Mesenchymal stem cell (in vitro differentiated cells and primary cell): ENCODE measurements at regions not wholly inside any gene's neighbourhood (a gene's known extent, or its start where the extent isn't known, plus 50 kb on each side); places are given as distances from the start of the nearest gene placed in this dataset.

Experiments
- DNase-seq: peaks from one replicate; pipeline ENCODE4 v3.0.0-alpha.2; 2013
- H2AFZ ChIP-seq: one replicate; pipeline ENCODE4 v1.6.1; 2013; ENCODE audit warnings: low read depth, mild to moderate bottlenecking, control low read depth, inconsistent platforms, low read length, moderate library complexity
- H2AK5ac ChIP-seq: 2 replicates; pipeline ENCODE4 v1.6.1; 2013; ENCODE audit warnings: low read length, moderate library complexity, mild to moderate bottlenecking, inconsistent platforms; ENCODE audit not compliant: severe bottlenecking
- H2BK120ac ChIP-seq: one replicate; pipeline ENCODE4 v1.6.1; 2013; ENCODE audit warnings: low read depth, mild to moderate bottlenecking, inconsistent platforms, low read length, moderate library complexity
- H2BK12ac ChIP-seq, 2 experiments: one replicate each; pipeline ENCODE4 v1.6.1; 2013; ENCODE audit warnings: inconsistent platforms in 2 of 2, low read length in 2 of 2, mild to moderate bottlenecking in 2 of 2, moderate library complexity in 2 of 2, control low read depth in 1 of 2
- H2BK15ac ChIP-seq: one replicate; pipeline ENCODE4 v1.6.1; 2013; ENCODE audit warnings: mild to moderate bottlenecking, low read depth, inconsistent platforms; ENCODE audit not compliant: poor library complexity, severe bottlenecking
- H2BK5ac ChIP-seq: 2 replicates; pipeline ENCODE4 v1.6.1; 2013; ENCODE audit warnings: low read depth, mild to moderate bottlenecking, low read length, control low read depth, inconsistent platforms; ENCODE audit not compliant: poor library complexity, severe bottlenecking
- H3K14ac ChIP-seq, 2 experiments: one replicate each; pipeline ENCODE4 v1.6.1; 2013; ENCODE audit warnings: inconsistent platforms in 2 of 2, low read length in 2 of 2, control low read depth in 1 of 2, mild to moderate bottlenecking in 1 of 2, moderate library complexity in 1 of 2
- H3K18ac ChIP-seq, 2 experiments: one replicate each; pipeline ENCODE4 v1.6.1; 2013; ENCODE audit warnings: inconsistent platforms in 2 of 2, low read length in 2 of 2, control low read depth in 1 of 2, low read depth in 1 of 2, mild to moderate bottlenecking in 1 of 2
- H3K23ac ChIP-seq, 2 experiments: one replicate each; pipeline ENCODE4 v1.6.1; 2013; ENCODE audit warnings: inconsistent platforms in 2 of 2, low read length in 2 of 2, mild to moderate bottlenecking in 2 of 2, moderate library complexity in 2 of 2, control low read depth in 1 of 2
- H3K27ac ChIP-seq: 2 replicates; pipeline ENCODE4 v1.5.1; 2013; ENCODE audit warnings: mild to moderate bottlenecking, moderate library complexity, low read length, control low read depth, inconsistent platforms; ENCODE audit not compliant: poor library complexity, severe bottlenecking
- H3K27me3 ChIP-seq, 2 experiments: 2 replicates each; pipeline versions ENCODE4 v1.6.1 to v1.7.0; 2013; ENCODE audit warnings: low read length in 2 of 2, mild to moderate bottlenecking in 2 of 2, moderate library complexity in 2 of 2, control low read depth in 1 of 2, inconsistent platforms in 1 of 2; ENCODE audit not compliant: control insufficient read depth in 1 of 2, insufficient read depth in 1 of 2
- H3K36me3 ChIP-seq, 2 experiments: 2 replicates each; pipeline versions ENCODE4 v1.6.1 to v1.7.0; 2013; ENCODE audit warnings: low read length in 2 of 2, control low read depth in 1 of 2, inconsistent platforms in 1 of 2, low read depth in 1 of 2, mild to moderate bottlenecking in 1 of 2; ENCODE audit not compliant: insufficient read depth in 2 of 2, control insufficient read depth in 1 of 2
- H3K4ac ChIP-seq, 2 experiments: one replicate each; pipeline ENCODE4 v1.6.1; 2013; ENCODE audit warnings: inconsistent platforms in 2 of 2, low read length in 2 of 2, mild to moderate bottlenecking in 2 of 2, moderate library complexity in 2 of 2, control low read depth in 1 of 2, low read depth in 1 of 2
- H3K4me1 ChIP-seq: 2 replicates; pipeline ENCODE4 v1.6.1; 2013; ENCODE audit warnings: low read depth, low read length, control low read depth; ENCODE audit not compliant: control insufficient read depth, insufficient read depth
- H3K4me2 ChIP-seq: 2 replicates; pipeline ENCODE4 v1.6.1; 2013; ENCODE audit warnings: low read length, mild to moderate bottlenecking, inconsistent platforms; ENCODE audit not compliant: poor library complexity, severe bottlenecking
- H3K4me3 ChIP-seq, 2 experiments: 2 replicates each; pipeline versions ENCODE4 v1.5.1 to v1.7.0; 2013; ENCODE audit warnings: low read length in 2 of 2, mild to moderate bottlenecking in 2 of 2, control low read depth in 1 of 2, low read depth in 1 of 2; ENCODE audit not compliant: insufficient read depth in 1 of 2
- H3K79me1 ChIP-seq: replicated peaks from 2 replicates; pipeline ENCODE4 v1.6.1; 2013; ENCODE audit warnings: mild to moderate bottlenecking, control low read depth, low read length, inconsistent platforms; ENCODE audit not compliant: poor library complexity, severe bottlenecking
- H3K9ac ChIP-seq: 2 replicates; pipeline ENCODE4 v1.7.0; 2013; ENCODE audit warnings: mild to moderate bottlenecking, low read length, moderate library complexity
- H3K9me3 ChIP-seq: 2 replicates; pipeline ENCODE4 v1.7.0; 2013; ENCODE audit warnings: mild to moderate bottlenecking, low read length; ENCODE audit not compliant: control insufficient read depth
- H4K8ac ChIP-seq: one replicate; pipeline ENCODE4 v1.6.1; 2013; ENCODE audit warnings: inconsistent platforms, mild to moderate bottlenecking, low read length, moderate library complexity
- H4K91ac ChIP-seq: one replicate; pipeline ENCODE4 v1.6.1; 2013; ENCODE audit warnings: mild to moderate bottlenecking, low read length, inconsistent platforms
- WGBS: methylation state at CpG from one replicate; pipeline ENCODE4 v1.1.7; 2013; ENCODE audit warnings: mixed read lengths; 5-methylcytosine and 5-hydroxymethylcytosine counted together

DNA sequence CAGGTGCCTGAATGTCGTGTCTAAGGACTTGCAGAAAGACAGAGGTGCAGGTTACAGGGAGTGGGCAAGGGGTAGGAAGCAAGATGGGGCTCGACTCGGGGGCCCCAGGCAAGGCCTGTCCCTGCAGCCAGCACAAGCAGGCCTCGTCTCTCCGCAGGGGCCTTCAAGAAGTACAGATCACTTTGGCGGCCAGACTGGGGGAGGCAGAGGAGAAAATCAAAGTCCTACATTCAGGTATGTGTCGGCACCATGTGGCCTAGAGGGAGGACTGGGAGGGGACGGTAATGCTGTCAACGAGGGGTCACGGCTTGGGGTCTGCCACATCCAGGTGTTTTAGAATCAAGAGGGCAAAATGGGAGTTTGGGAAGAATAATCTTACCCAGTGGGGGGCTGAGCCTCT lies 73.7 kb downstream of the PHETA1 start:
- H2AK5ac ChIP-seq = no peak overlapping the region
- H3K14ac ChIP-seq = no peak overlapping the region
- no peaks in the 10 kb centered on the region for H3K79me1 ChIP-seq
- no peak overlapping the region for H2BK12ac ChIP-seq
- H2AFZ ChIP-seq = no peak overlapping the region
- H2BK120ac ChIP-seq = no peak overlapping the region
- no peak overlapping the region for H3K4ac ChIP-seq
- H3K4me3 ChIP-seq = no peak overlapping the region
- no peaks in the 10 kb centered on the region for H3K4me1 ChIP-seq
- H4K8ac ChIP-seq = no peak overlapping the region
- H4K91ac ChIP-seq = no peak overlapping the region
- peaks cover 6 to 14% of the 10 kb centered on the region in 2 experiments for H3K27me3 ChIP-seq
- H3K23ac ChIP-seq = no peak overlapping the region
- no peaks in the 10 kb centered on the region for H3K36me3 ChIP-seq
- no peak overlapping the region for H2BK15ac ChIP-seq
- no peaks in the 10 kb centered on the region for H3K9me3 ChIP-seq
- no peak overlapping the region for H2BK5ac ChIP-seq
- no peak overlapping the region for H3K4me2 ChIP-seq
- no peak overlapping the region for H3K18ac ChIP-seq
- no peak for DNase-seq
- no peak overlapping the region for H3K27ac ChIP-seq
- H3K9ac ChIP-seq = no peak overlapping the region
- 65% methylated on average over 10 of the region's 10 CpGs for WGBS

DNA sequence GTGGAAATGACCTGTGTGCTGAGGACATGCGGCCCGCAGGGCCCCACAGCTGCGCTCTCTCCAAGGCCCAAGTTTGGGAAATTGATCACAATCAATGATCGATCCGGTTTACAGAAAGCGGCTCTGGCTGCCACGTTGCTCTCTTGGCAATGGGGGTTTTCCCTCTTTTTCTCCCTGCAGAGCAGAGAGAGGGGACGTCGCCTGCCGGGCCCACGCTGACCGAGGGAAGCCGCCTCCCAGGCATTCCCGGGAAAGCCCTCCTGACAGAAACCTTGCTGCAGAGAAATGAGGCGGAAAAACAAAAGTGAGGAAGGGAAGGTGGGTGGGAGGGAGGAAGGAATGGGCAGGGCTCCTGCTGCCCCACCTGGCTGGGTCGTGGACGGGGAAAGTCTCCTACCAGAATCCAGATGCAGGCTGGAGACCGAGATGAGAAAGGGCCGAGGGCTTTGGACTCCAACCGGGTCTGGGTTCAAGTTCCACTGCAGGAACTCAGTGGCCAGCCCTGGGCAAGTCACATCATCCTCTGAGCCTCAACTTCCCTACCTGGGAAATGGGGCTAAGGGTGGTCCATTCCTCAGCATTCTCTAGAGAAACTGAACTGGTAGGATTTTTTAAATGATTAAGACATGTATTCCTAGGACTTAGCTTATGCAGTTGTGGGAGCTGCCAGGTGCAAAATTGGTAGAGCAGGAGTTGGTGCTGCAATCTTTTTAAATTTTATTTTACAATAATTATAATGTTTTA lies 75.5 kb downstream of the PHETA1 start:
- Histone ChIP-seq H4K91ac (no peak overlapping the region), H2BK120ac (no peak overlapping the region), H3K79me1 (no peaks in the 10 kb centered on the region), H3K4me2 (no peak overlapping the region), H3K23ac (no peak overlapping the region), H3K36me3 (no peaks in the 10 kb centered on the region), H3K9ac (no peak overlapping the region), H3K27me3 (peaks cover 7 to 14% of the 10 kb centered on the region in 2 experiments), H3K4me1 (no peaks in the 10 kb centered on the region), H2BK15ac (no peak overlapping the region), H2BK12ac (no peak overlapping the region), H2AK5ac (no peak overlapping the region), H3K4me3 (no peak overlapping the region), H4K8ac (no peak overlapping the region), H2AFZ (no peak overlapping the region), H3K9me3 (no peaks in the 10 kb centered on the region), H3K27ac (no peak overlapping the region), H3K4ac (no peak overlapping the region), H3K14ac (no peak overlapping the region), H2BK5ac (no peak overlapping the region), H3K18ac (no peak overlapping the region)
- no peak for DNase-seq
- WGBS = 85% methylated on average over 20 of the region's 20 CpGs

DNA sequence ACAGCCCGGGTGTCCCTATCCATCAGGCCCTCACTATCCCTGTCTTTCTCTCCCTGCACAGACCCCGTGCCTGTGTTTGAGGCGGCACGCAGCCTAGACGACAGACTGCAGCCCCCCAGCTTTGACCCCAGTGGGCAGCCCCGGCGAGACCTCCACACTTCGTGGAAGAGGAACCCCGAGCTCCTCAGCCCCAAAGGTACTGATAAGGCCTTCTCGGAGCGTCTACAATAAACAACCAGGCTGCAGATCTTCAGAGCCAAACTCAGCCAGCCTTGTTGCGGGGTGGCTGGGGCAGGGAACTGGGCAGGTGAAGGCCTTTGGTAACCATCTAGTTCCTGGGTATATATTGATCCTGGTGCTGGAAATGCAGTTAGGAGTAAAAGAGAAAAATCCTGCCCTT lies 77.5 kb downstream of the PHETA1 start:
- H4K91ac ChIP-seq = no peak overlapping the region
- no peaks in the 10 kb centered on the region for H3K36me3 ChIP-seq
- no peak overlapping the region for H3K18ac ChIP-seq
- no peaks in the 10 kb centered on the region for H3K9me3 ChIP-seq
- no peak overlapping the region for H2AFZ ChIP-seq
- no peak overlapping the region for H3K4me2 ChIP-seq
- H2BK15ac ChIP-seq = no peak overlapping the region
- no peak overlapping the region for H3K14ac ChIP-seq
- H2BK12ac ChIP-seq = no peak overlapping the region
- DNase-seq = no peak
- H2AK5ac ChIP-seq = no peak overlapping the region
- 94% methylated on average over 12 of the region's 12 CpGs for WGBS
- no peak overlapping the region for H3K9ac ChIP-seq
- peaks cover 16% of the 10 kb centered on the region in 2 experiments for H3K27me3 ChIP-seq
- H3K79me1 ChIP-seq = no peaks in the 10 kb centered on the region
- H3K4me3 ChIP-seq = no peak overlapping the region
- no peak overlapping the region for H2BK5ac ChIP-seq
- H4K8ac ChIP-seq = no peak overlapping the region
- H3K4me1 ChIP-seq = no peaks in the 10 kb centered on the region
- no peak overlapping the region for H2BK120ac ChIP-seq
- H3K27ac ChIP-seq = no peak overlapping the region
- no peak overlapping the region for H3K4ac ChIP-seq
- H3K23ac ChIP-seq = no peak overlapping the region

DNA sequence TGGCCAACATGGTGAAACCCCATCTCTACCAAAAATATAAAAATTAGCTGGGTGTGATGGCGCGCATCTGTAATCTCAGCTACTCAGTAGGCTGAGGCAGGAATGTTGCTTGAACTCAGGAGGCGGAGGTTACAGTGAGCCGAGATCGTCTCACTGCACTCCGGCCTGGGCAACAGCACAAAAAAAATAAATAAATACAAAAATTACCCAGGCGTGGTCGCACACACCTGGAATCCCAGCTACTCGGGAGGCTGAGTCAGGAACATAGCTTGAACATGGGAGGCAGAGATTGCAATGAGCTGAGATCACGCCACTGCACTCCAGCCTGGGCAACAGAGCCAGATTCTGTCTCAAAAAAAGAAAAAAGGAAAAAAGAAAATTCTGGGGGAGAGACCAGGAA lies 80.1 kb downstream of the PHETA1 start:
- Histone ChIP-seq H4K8ac (no peak overlapping the region), H2BK12ac (no peak overlapping the region), H3K9me3 (no peaks in the 10 kb centered on the region), H3K4me1 (no peaks in the 10 kb centered on the region), H3K27ac (no peak overlapping the region), H3K4me2 (no peak overlapping the region), H3K79me1 (no peaks in the 10 kb centered on the region), H2AFZ (no peak overlapping the region), H3K9ac (no peak overlapping the region), H2BK15ac (no peak overlapping the region), H3K4me3 (no peak overlapping the region), H3K18ac (no peak overlapping the region), H4K91ac (no peak overlapping the region), H3K27me3 (peaks cover 38 to 41% of the 10 kb centered on the region in 2 experiments), H3K4ac (no peak overlapping the region), H3K23ac (no peak overlapping the region), H2BK5ac (no peak overlapping the region), H2BK120ac (no peak overlapping the region), H3K36me3 (no peaks in the 10 kb centered on the region), H3K14ac (no peak overlapping the region), H2AK5ac (no peak overlapping the region)
- no peak for DNase-seq
- WGBS = 89% methylated on average over 8 of the region's 10 CpGs
